Mucosa of descending colon (tissue), 3 donors: ENCODE measurements at regions not wholly inside any gene's neighbourhood (a gene's known extent, or its start where the extent isn't known, plus 50 kb on each side); places are given as distances from the start of the nearest gene placed in this dataset.

Experiments used
- ATAC-seq: fragments of 200-7000 bp; cut with Tn5 transposase; one replicate; pipeline ENCODE4 v1.9.1; 2020; ENCODE audit warnings: mild to moderate bottlenecking, moderate library complexity
- DNase-seq, 3 donors: peaks; one replicate each; pipeline ENCODE4 v3.0.0-alpha.2; 2020
- H3K36me3 ChIP-seq: fragments of 200-600 bp; one replicate; pipeline ENCODE4 v1.8.0; 2021; ENCODE audit warnings: low read depth, mild to moderate bottlenecking
- H3K4me1 ChIP-seq: fragments of 200-600 bp; one replicate; pipeline ENCODE4 v1.8.0; 2021; ENCODE audit warnings: low read depth, mild to moderate bottlenecking
- H3K4me3 ChIP-seq: fragments of 200-600 bp; one replicate; pipeline ENCODE4 v1.8.0; 2021; ENCODE audit warnings: mild to moderate bottlenecking
- H3K9me3 ChIP-seq: fragments of 200-600 bp; one replicate; pipeline ENCODE4 v1.8.0; 2021; ENCODE audit warnings: mild to moderate bottlenecking
- CTCF ChIP-seq: fragments of 200-600 bp; IDR thresholded peaks from one replicate; pipeline ENCODE4 v1.8.0; 2022; ENCODE audit warnings: antibody characterized with exemption, mild to moderate bottlenecking
- intact Hi-C, 2 donors: fragments of 100-400 bp; cut with DNase I in 1 of 2; cut with micrococcal nuclease in 1 of 2; formaldehyde crosslinking; loops; one replicate each; pipeline versions ENCODE4 v1.11.0 to v1.11.1; 2022; cut with DNase I, micrococcal nuclease
- donor health status: DM: no; HTN: no; CAD: no; lungs with moderate emphysema.
- donor health status: DM: no; HTN: no; CAD: no.
- donor health status: DM: no; HTN: yes; CAD: no.

GRCh38 chr3:30493911-30494311 is 112.5 kb upstream of the TGFBR2 start:
- Histone ChIP-seq H3K4me3 (no peak overlapping the region), H3K4me1 (no peaks in the 10 kb centered on the region)

GRCh38 chr3:30495172-30496065 is 111.0 kb upstream of the TGFBR2 start:
- Histone ChIP-seq H3K9me3 (no peaks in the 10 kb centered on the region), H3K36me3 (no peaks in the 10 kb centered on the region), H3K4me3 (no peak overlapping the region), H3K4me1 (no peaks in the 10 kb centered on the region)
- DNase-seq (no peak), ATAC-seq (no peak)
- intact Hi-C loops, result no loop called here
- no peak for TF ChIP-seq CTCF

More at GRCh38 chr3:30493911-30494311, 112.5 kb upstream of the TGFBR2 start:
- TF ChIP-seq CTCF, result no peak
- Histone ChIP-seq H3K9me3 (no peaks in the 10 kb centered on the region), H3K36me3 (no peaks in the 10 kb centered on the region)
- DNase-seq (no peak), ATAC-seq (peak; percentile 10)
- intact Hi-C loops, result no loop called here

- no peaks in the 10 kb centered on the region for H3K4me1 ChIP-seq
- intact Hi-C loops, result no loop called here
- no peak for TF ChIP-seq CTCF
- ATAC-seq (peak; percentile 50), DNase-seq (peak in 1 of 3 donors; percentile 20)
- no peak overlapping the region for H3K4me3 ChIP-seq
- H3K36me3 ChIP-seq, result no peaks in the 10 kb centered on the region
- H3K9me3 ChIP-seq, result no peaks in the 10 kb centered on the region
Observed at GRCh38 chr3:30496066-30496966, 110.1 kb upstream of the TGFBR2 start.

- ATAC-seq (no peak), DNase-seq (no peak)
- TF ChIP-seq CTCF, result no peak
- intact Hi-C loops, result no loop called here
- no peak overlapping the region for H3K4me3 ChIP-seq
- H3K9me3 ChIP-seq, result no peaks in the 10 kb centered on the region
- no peaks in the 10 kb centered on the region for H3K36me3 ChIP-seq
- H3K4me1 ChIP-seq, result no peaks in the 10 kb centered on the region
Observed at GRCh38 chr3:30498587-30498967, 107.8 kb upstream of the TGFBR2 start.

- TF ChIP-seq CTCF, result no peak
- intact Hi-C loops, result no loop called here
- H3K4me3 ChIP-seq, result no peak overlapping the region
- no peaks in the 10 kb centered on the region for H3K36me3 ChIP-seq
- DNase-seq (no peak), ATAC-seq (no peak)
- H3K9me3 ChIP-seq, result no peaks in the 10 kb centered on the region
- no peaks in the 10 kb centered on the region for H3K4me1 ChIP-seq
Observed at GRCh38 chr3:30500666-30501399, 105.6 kb upstream of the TGFBR2 start.
